ENCODE measurements at regions not wholly inside any gene's neighbourhood (a gene's known extent, or its start where the extent isn't known, plus 50 kb on each side); places are given as distances from the start of the nearest gene placed in this dataset.

GRCh38 chr15:46710401-46710960 is 1006.8 kb upstream of the SEMA6D start:
- Histone ChIP-seq H3K4me3 (ENCODE audit: low read depth, low read length) (no peak overlapping the region), H3K9me3 (ENCODE audit: control insufficient read depth, insufficient read depth, low read length) (peaks cover 4% of the 10 kb centered on the region), H3K36me3 (ENCODE audit: control insufficient read depth, insufficient read depth, low read length) (no peaks in the 10 kb centered on the region), H3K27me3 (ENCODE audit: control insufficient read depth, insufficient read depth, low read length) (no peaks in the 10 kb centered on the region), H3K27ac (ENCODE audit: low read depth, low read length) (no peak overlapping the region), H3K4me1 (ENCODE audit: control insufficient read depth, insufficient read depth, low read length) (no peaks in the 10 kb centered on the region)
- WGBS (ENCODE audit: insufficient coverage) = 88% methylated on average over 4 of the region's 6 CpGs
- no peak for DNase-seq (ENCODE audit: low read depth in 4 of 6, low spot score in 6 of 6)

- H3K4me1 ChIP-seq (ENCODE audit: control insufficient read depth, insufficient read depth, low read length) = no peaks in the 10 kb centered on the region
- no peak overlapping the region for H3K4me3 ChIP-seq (ENCODE audit: low read depth, low read length)
- H3K9me3 ChIP-seq (ENCODE audit: control insufficient read depth, insufficient read depth, low read length) = no peaks in the 10 kb centered on the region
- no peak for DNase-seq (ENCODE audit: low read depth in 4 of 6, low spot score in 6 of 6)
- WGBS (ENCODE audit: insufficient coverage) = 80% methylated on average over 1 of the region's 2 CpGs
- H3K36me3 ChIP-seq (ENCODE audit: control insufficient read depth, insufficient read depth, low read length) = no peaks in the 10 kb centered on the region
- H3K27ac ChIP-seq (ENCODE audit: low read depth, low read length) = no peak overlapping the region
- no peaks in the 10 kb centered on the region for H3K27me3 ChIP-seq (ENCODE audit: control insufficient read depth, insufficient read depth, low read length)
Observed at GRCh38 chr15:46713045-46713444, 1004.3 kb upstream of the SEMA6D start.

GRCh38 chr15:46714950-46715349 is 1002.4 kb upstream of the SEMA6D start:
- Histone ChIP-seq H3K9me3 (ENCODE audit: control insufficient read depth, insufficient read depth, low read length) (no peaks in the 10 kb centered on the region), H3K36me3 (ENCODE audit: control insufficient read depth, insufficient read depth, low read length) (no peaks in the 10 kb centered on the region), H3K27me3 (ENCODE audit: control insufficient read depth, insufficient read depth, low read length) (no peaks in the 10 kb centered on the region), H3K27ac (ENCODE audit: low read depth, low read length) (no peak overlapping the region), H3K4me3 (ENCODE audit: low read depth, low read length) (no peak overlapping the region), H3K4me1 (ENCODE audit: control insufficient read depth, insufficient read depth, low read length) (no peaks in the 10 kb centered on the region)
- 40% methylated on average over 1 of the region's 2 CpGs for WGBS (ENCODE audit: insufficient coverage)
- peak in 2 of 6 donors; percentile 13 to 52 for DNase-seq (ENCODE audit: low read depth in 4 of 6, low spot score in 6 of 6)

GRCh38 chr15:46723308-46723707 is 994.0 kb upstream of the SEMA6D start:
- no CpG with 5 or more reads among the region's 2 CpGs for WGBS (ENCODE audit: insufficient coverage)
- Histone ChIP-seq H3K4me3 (ENCODE audit: low read depth, low read length) (no peak overlapping the region), H3K9me3 (ENCODE audit: control insufficient read depth, insufficient read depth, low read length) (peaks cover under 1% of the 10 kb centered on the region), H3K27me3 (ENCODE audit: control insufficient read depth, insufficient read depth, low read length) (no peaks in the 10 kb centered on the region), H3K36me3 (ENCODE audit: control insufficient read depth, insufficient read depth, low read length) (no peaks in the 10 kb centered on the region), H3K4me1 (ENCODE audit: control insufficient read depth, insufficient read depth, low read length) (no peaks in the 10 kb centered on the region), H3K27ac (ENCODE audit: low read depth, low read length) (no peak overlapping the region)
- DNase-seq (ENCODE audit: low read depth in 4 of 6, low spot score in 6 of 6) = no peak

- DNase-seq (ENCODE audit: low read depth in 4 of 6, low spot score in 6 of 6) = no peak
- Histone ChIP-seq H3K4me3 (ENCODE audit: low read depth, low read length) (no peak overlapping the region), H3K27ac (ENCODE audit: low read depth, low read length) (no peak overlapping the region), H3K36me3 (ENCODE audit: control insufficient read depth, insufficient read depth, low read length) (no peaks in the 10 kb centered on the region), H3K9me3 (ENCODE audit: control insufficient read depth, insufficient read depth, low read length) (peaks cover 4% of the 10 kb centered on the region), H3K27me3 (ENCODE audit: control insufficient read depth, insufficient read depth, low read length) (no peaks in the 10 kb centered on the region), H3K4me1 (ENCODE audit: control insufficient read depth, insufficient read depth, low read length) (no peaks in the 10 kb centered on the region)
- WGBS (ENCODE audit: insufficient coverage) = no CpG with 5 or more reads among the region's 1 CpG
Observed at GRCh38 chr15:46732060-46732459, 985.2 kb upstream of the SEMA6D start.

GRCh38 chr15:46735115-46735514 is 982.2 kb upstream of the SEMA6D start:
- H3K36me3 ChIP-seq (ENCODE audit: control insufficient read depth, insufficient read depth, low read length) = no peaks in the 10 kb centered on the region
- no CpG with 5 or more reads among the region's 4 CpGs for WGBS (ENCODE audit: insufficient coverage)
- no peak overlapping the region for H3K4me3 ChIP-seq (ENCODE audit: low read depth, low read length)
- no peak for DNase-seq (ENCODE audit: low read depth in 4 of 6, low spot score in 6 of 6)
- H3K9me3 ChIP-seq (ENCODE audit: control insufficient read depth, insufficient read depth, low read length) = no peaks in the 10 kb centered on the region
- no peaks in the 10 kb centered on the region for H3K27me3 ChIP-seq (ENCODE audit: control insufficient read depth, insufficient read depth, low read length)
- H3K27ac ChIP-seq (ENCODE audit: low read depth, low read length) = no peak overlapping the region
- no peaks in the 10 kb centered on the region for H3K4me1 ChIP-seq (ENCODE audit: control insufficient read depth, insufficient read depth, low read length)

GRCh38 chr15:46751303-46751702 is 966.0 kb upstream of the SEMA6D start:
- WGBS (ENCODE audit: insufficient coverage) = no CpG with 5 or more reads among the region's 3 CpGs
- H3K9me3 ChIP-seq (ENCODE audit: control insufficient read depth, insufficient read depth, low read length) = peaks cover 2% of the 10 kb centered on the region
- H3K27me3 ChIP-seq (ENCODE audit: control insufficient read depth, insufficient read depth, low read length) = no peaks in the 10 kb centered on the region
- no peak overlapping the region for H3K4me3 ChIP-seq (ENCODE audit: low read depth, low read length)
- no peak for DNase-seq (ENCODE audit: low read depth in 4 of 6, low spot score in 6 of 6)
- no peaks in the 10 kb centered on the region for H3K4me1 ChIP-seq (ENCODE audit: control insufficient read depth, insufficient read depth, low read length)
- no peak overlapping the region for H3K27ac ChIP-seq (ENCODE audit: low read depth, low read length)
- H3K36me3 ChIP-seq (ENCODE audit: control insufficient read depth, insufficient read depth, low read length) = no peaks in the 10 kb centered on the region

GRCh38 chr15:46753946-46754345 is 963.4 kb upstream of the SEMA6D start:
- Histone ChIP-seq H3K4me3 (ENCODE audit: low read depth, low read length) (no peak overlapping the region), H3K27me3 (ENCODE audit: control insufficient read depth, insufficient read depth, low read length) (no peaks in the 10 kb centered on the region), H3K36me3 (ENCODE audit: control insufficient read depth, insufficient read depth, low read length) (no peaks in the 10 kb centered on the region), H3K4me1 (ENCODE audit: control insufficient read depth, insufficient read depth, low read length) (no peaks in the 10 kb centered on the region), H3K9me3 (ENCODE audit: control insufficient read depth, insufficient read depth, low read length) (peaks cover 2% of the 10 kb centered on the region), H3K27ac (ENCODE audit: low read depth, low read length) (no peak overlapping the region)
- no peak for DNase-seq (ENCODE audit: low read depth in 4 of 6, low spot score in 6 of 6)
- 77% methylated on average over 3 of the region's 4 CpGs for WGBS (ENCODE audit: insufficient coverage)

- no peak for DNase-seq (ENCODE audit: low read depth in 4 of 6, low spot score in 6 of 6)
- no peak overlapping the region for H3K27ac ChIP-seq (ENCODE audit: low read depth, low read length)
- no peaks in the 10 kb centered on the region for H3K27me3 ChIP-seq (ENCODE audit: control insufficient read depth, insufficient read depth, low read length)
- no peaks in the 10 kb centered on the region for H3K36me3 ChIP-seq (ENCODE audit: control insufficient read depth, insufficient read depth, low read length)
- H3K9me3 ChIP-seq (ENCODE audit: control insufficient read depth, insufficient read depth, low read length) = no peaks in the 10 kb centered on the region
- H3K4me3 ChIP-seq (ENCODE audit: low read depth, low read length) = no peak overlapping the region
- no peaks in the 10 kb centered on the region for H3K4me1 ChIP-seq (ENCODE audit: control insufficient read depth, insufficient read depth, low read length)
- no CpG with 5 or more reads among the region's 1 CpG for WGBS (ENCODE audit: insufficient coverage)
Observed at GRCh38 chr15:46763091-46763490, 954.2 kb upstream of the SEMA6D start.

- Histone ChIP-seq H3K4me3 (ENCODE audit: low read depth, low read length) (no peak overlapping the region), H3K27me3 (ENCODE audit: control insufficient read depth, insufficient read depth, low read length) (no peaks in the 10 kb centered on the region), H3K4me1 (ENCODE audit: control insufficient read depth, insufficient read depth, low read length) (no peaks in the 10 kb centered on the region), H3K27ac (ENCODE audit: low read depth, low read length) (no peak overlapping the region), H3K9me3 (ENCODE audit: control insufficient read depth, insufficient read depth, low read length) (peaks cover 2% of the 10 kb centered on the region), H3K36me3 (ENCODE audit: control insufficient read depth, insufficient read depth, low read length) (no peaks in the 10 kb centered on the region)
- WGBS (ENCODE audit: insufficient coverage) = 60% methylated on average over 4 of the region's 7 CpGs
- DNase-seq (ENCODE audit: low read depth in 4 of 6, low spot score in 6 of 6) = peak in 2 of 6 donors; percentile 48 to 96
Observed at GRCh38 chr15:46764851-46765250, 952.5 kb upstream of the SEMA6D start.

Measured in spinal cord (tissue), 9 donors.